SK-N-SH (cell line): ENCODE measurements at regions not wholly inside any gene's neighbourhood (a gene's known extent, or its start where the extent isn't known, plus 50 kb on each side); places are given as distances from the start of the nearest gene placed in this dataset.

Experiments
- CTCF ChIA-PET: fragments of 300-600, 350-600 bp; formaldehyde crosslinking; extraction: SDS; loops from one replicate; lab custom pipeline; 2021; lab: Yijun Ruan, JAX
- POLR2A ChIA-PET: fragments of 350-600 bp; sonication (Branson Sonifier 250); formaldehyde crosslinking; extraction: SDS; loops from one replicate; lab custom pipeline; 2020; ENCODE audit warnings: antibody characterized with exemption, inconsistent platforms; lab: Yijun Ruan, JAX
- DNase-seq: peaks from one replicate; pipeline ENCODE4 v3.0.0; 2012
- H2AFZ ChIP-seq: fragments of 200-600 bp; sonication (generic); 2 replicates; pipeline ENCODE4 v1.8.1; 2016; ENCODE audit warnings: antibody characterized with exemption, mild to moderate bottlenecking, low read depth
- H3F3A ChIP-seq: fragments of 200-600 bp; sonication (generic); replicated peaks from 2 replicates; pipeline ENCODE3; 2016; ENCODE audit warnings: antibody characterized with exemption, mild to moderate bottlenecking; ENCODE audit not compliant: insufficient read depth
- H3K27ac ChIP-seq, 2 experiments: fragments of 200-500 bp in 1 of 2; fragments of 200-600 bp in 1 of 2; sonication (Bioruptor generic) in 1 of 2; sonication (generic), shearing (Covaris generic) in 1 of 2; 2 replicates each; pipeline versions ENCODE4 v1.5.1 to v1.6.1; 2014 to 2016; ENCODE audit warnings: low read depth in 2 of 2, inconsistent platforms in 1 of 2, low read length in 1 of 2, mild to moderate bottlenecking in 1 of 2, mixed read lengths in 1 of 2
- H3K27me3 ChIP-seq: fragments of 200-600 bp; sonication (generic), shearing (Covaris generic); 2 replicates; pipeline ENCODE4 v1.6.1; 2016; ENCODE audit warnings: mixed run types; ENCODE audit not compliant: insufficient read depth
- H3K36me3 ChIP-seq, 2 experiments: fragments of 200-500 bp in 1 of 2; fragments of 200-600 bp in 1 of 2; sonication (Bioruptor generic) in 1 of 2; sonication (generic) in 1 of 2; replicated peaks in 1 of 2; 2 replicates each; pipeline versions ENCODE3 to v1.5.1; 2014 to 2016; ENCODE audit warnings: low read length in 1 of 2, mild to moderate bottlenecking in 1 of 2; ENCODE audit not compliant: insufficient read depth in 2 of 2, control insufficient read depth in 1 of 2
- H3K4me1 ChIP-seq, 2 experiments: fragments of 200-500 bp in 1 of 2; fragments of 200-600 bp in 1 of 2; sonication (Bioruptor generic) in 1 of 2; sonication (generic), shearing (Covaris generic) in 1 of 2; 2 replicates each; pipeline versions ENCODE4 v1.5.1 to v1.6.1; 2014 to 2016; ENCODE audit warnings: low read depth in 1 of 2, low read length in 1 of 2, mixed run types in 1 of 2; ENCODE audit not compliant: insufficient read depth in 2 of 2, control insufficient read depth in 1 of 2
- H3K4me2 ChIP-seq: fragments of 200-600 bp; sonication (generic), shearing (Covaris generic); 2 replicates; pipeline ENCODE4 v1.6.1; 2017; ENCODE audit warnings: mixed run types
- H3K4me3 ChIP-seq, 2 experiments: fragments of 200-500 bp in 1 of 2; fragments of 200-600 bp in 1 of 2; sonication (Bioruptor generic) in 1 of 2; sonication (generic), shearing (Covaris generic) in 1 of 2; 2 replicates each; pipeline versions ENCODE4 v1.5.1 to v1.8.1; 2014 to 2016; ENCODE audit warnings: low read depth in 2 of 2, inconsistent platforms in 1 of 2, low read length in 1 of 2, mild to moderate bottlenecking in 1 of 2, mixed read lengths in 1 of 2, moderate library complexity in 1 of 2
- H3K79me2 ChIP-seq: fragments of 200-600 bp; sonication (generic); 2 replicates; pipeline ENCODE4 v1.8.1; 2017; ENCODE audit warnings: mild to moderate bottlenecking; ENCODE audit not compliant: insufficient read depth
- H3K9ac ChIP-seq: fragments of 200-600 bp; sonication (generic); 2 replicates; pipeline ENCODE4 v1.6.1; 2017; ENCODE audit warnings: mixed run types
- H3K9me2 ChIP-seq: fragments of 200-600 bp; sonication (generic); 2 replicates; pipeline ENCODE4 v1.6.1; 2017; ENCODE audit warnings: mixed run types
- H3K9me3 ChIP-seq: fragments of 200-600 bp; sonication (generic); 2 replicates; pipeline ENCODE4 v1.6.1; 2017; ENCODE audit warnings: mixed run types, mild to moderate bottlenecking, moderate library complexity
- H4K20me1 ChIP-seq: fragments of 200-600 bp; sonication (generic); 2 replicates; pipeline ENCODE4 v1.6.1; 2017; ENCODE audit warnings: mild to moderate bottlenecking, mixed run types; ENCODE audit not compliant: insufficient read depth
- EZH2phosphoT487 ChIP-seq: fragments of 200-600 bp; sonication (generic); IDR thresholded peaks from 2 replicates; pipeline ENCODE4 v1.6.1; 2017; ENCODE audit warnings: low read depth, mixed run types, mild to moderate bottlenecking, antibody characterized with exemption, moderate library complexity, borderline replicate concordance
- FOSL2 ChIP-seq: IDR thresholded peaks from 2 replicates; pipeline ENCODE4 v1.4.0; 2012; ENCODE audit warnings: low read depth, mild to moderate bottlenecking, moderate library complexity, borderline replicate concordance
- JUND ChIP-seq: IDR thresholded peaks from 2 replicates; pipeline ENCODE4 v1.4.0; 2012
- MAX ChIP-seq: IDR thresholded peaks from 2 replicates; pipeline ENCODE4 v1.4.0; 2012; ENCODE audit warnings: low read depth
- NFIC ChIP-seq: IDR thresholded peaks from 2 replicates; pipeline ENCODE4 v1.4.0; 2012; ENCODE audit warnings: borderline replicate concordance
- PBX3 ChIP-seq: IDR thresholded peaks from 2 replicates; pipeline ENCODE4; 2012
- RAD21 ChIP-seq: IDR thresholded peaks from 2 replicates; pipeline ENCODE4 v1.6.1; 2012; ENCODE audit warnings: mild to moderate bottlenecking, low read length
- RXRA ChIP-seq: IDR thresholded peaks from 2 replicates; pipeline ENCODE4 v1.4.0; 2012; ENCODE audit warnings: low read depth, mild to moderate bottlenecking, borderline replicate concordance
- SIN3A ChIP-seq: IDR thresholded peaks from 2 replicates; pipeline ENCODE4 v1.6.1; 2012; ENCODE audit warnings: low read depth, mild to moderate bottlenecking, low read length, moderate library complexity, borderline replicate concordance
- TCF12 ChIP-seq: IDR thresholded peaks from 2 replicates; pipeline ENCODE4 v1.4.0; 2012
- USF1 ChIP-seq: IDR thresholded peaks from 2 replicates; pipeline ENCODE4 v1.4.0; 2012; ENCODE audit warnings: low read depth, borderline replicate concordance
- USF2 ChIP-seq: fragments of 150-350 bp; IDR thresholded peaks from 2 replicates; pipeline ENCODE4 v1.6.1; 2017; ENCODE audit warnings: antibody characterized with exemption, low read length, low read depth, borderline replicate concordance
- WGBS: methylation state at CpG from one replicate; pipeline ENCODE4 v1.1.6; 2017; ENCODE audit warnings: low lambda C conversion rate; 5-methylcytosine and 5-hydroxymethylcytosine counted together

- CTCF ChIA-PET = no interaction called here
- no peak overlapping the region for H3K4me3 ChIP-seq
- H3K4me2 ChIP-seq = no peak overlapping the region
- H4K20me1 ChIP-seq = no peaks in the 10 kb centered on the region
- no peaks in the 10 kb centered on the region for H3K36me3 ChIP-seq
- H3K27me3 ChIP-seq = no peaks in the 10 kb centered on the region
- H3K79me2 ChIP-seq = no peaks in the 10 kb centered on the region
- no peak for DNase-seq
- no peaks in the 10 kb centered on the region for H3K9me2 ChIP-seq
- H2AFZ ChIP-seq = no peak overlapping the region
- WGBS = 74% methylated on average over 15 of the region's 16 CpGs
- H3K9me3 ChIP-seq = no peaks in the 10 kb centered on the region
- H3K27ac ChIP-seq = no peak overlapping the region
- H3K9ac ChIP-seq = no peak overlapping the region
- H3K4me1 ChIP-seq = no peaks in the 10 kb centered on the region
- H3F3A ChIP-seq = no peaks in the 10 kb centered on the region
- TF ChIP-seq MAX (no peak), TCF12 (peak; percentile 25; the same call in 1 of the 2 replicates), NFIC (peak; percentile 88), RXRA (peak; percentile 75; the same call in 1 of the 2 replicates), JUND (peak; percentile 28; the same call in 1 of the 2 replicates), RAD21 (no peak), PBX3 (peak; percentile 22; the same call in 1 of the 2 replicates), FOSL2 (peak; percentile 17; the same call in 1 of the 2 replicates)
- TF ChIP-seq, all 33 proteins: peak for 6
- POLR2A ChIA-PET = no interaction called here
Measured at GRCh38 chr22:26763633-26764361, 106.4 kb downstream of the MIAT start.

GRCh38 chr22:26766510-26767350 is 109.3 kb downstream of the MIAT start:
- DNase-seq = no peak
- Histone ChIP-seq H3K9me3 (no peaks in the 10 kb centered on the region), H3K36me3 (no peaks in the 10 kb centered on the region), H3K4me2 (no peak overlapping the region), H3K9me2 (no peaks in the 10 kb centered on the region), H3K27ac (no peak overlapping the region), H3K4me1 (no peaks in the 10 kb centered on the region), H3K27me3 (no peaks in the 10 kb centered on the region), H2AFZ (no peak overlapping the region), H3K4me3 (no peak overlapping the region), H4K20me1 (no peaks in the 10 kb centered on the region), H3F3A (no peaks in the 10 kb centered on the region), H3K79me2 (no peaks in the 10 kb centered on the region), H3K9ac (no peak overlapping the region)
- POLR2A ChIA-PET = no interaction called here
- 94% methylated on average over 19 of the region's 19 CpGs for whole genome bisulfite sequencing
- no peak for TF ChIP-seq SIN3A
- TF ChIP-seq FOSL2 = no peak
- TF ChIP-seq USF1 = no peak
- no peak for TF ChIP-seq EZH2phosphoT487
- no peak for TF ChIP-seq USF2
- CTCF ChIA-PET = interaction anchor here (1.0 kb wide), 1 partner anchor 10 kb away, joined by 5 read pairs; no protein-coding TSS in a partner anchor
